ENCODE measurements at regions not wholly inside any gene's neighbourhood (a gene's known extent, or its start where the extent isn't known, plus 50 kb on each side); places are given as distances from the start of the nearest gene placed in this dataset.

- H3K4me3 ChIP-seq, result no peak overlapping the region
- DNase-seq (ENCODE audit: low spot score) (no peak), ATAC-seq (ENCODE audit: insufficient number of reproducible peaks, low FRiP score, low read depth) (no peak)
- no peak for TF ChIP-seq CTCF (IDR thresholded peaks at IDR 0.05)
- H3K36me3 ChIP-seq, result no peaks in the 10 kb centered on the region
- no peaks in the 10 kb centered on the region for H3K9me3 ChIP-seq
- H3K4me1 ChIP-seq (ENCODE audit: control insufficient read depth in 1 of 2, low read depth in 2 of 2), result no peaks in the 10 kb centered on the region
- no peak overlapping the region for H3K27ac ChIP-seq
- no peaks in the 10 kb centered on the region for H3K27me3 ChIP-seq (replicated peaks; ENCODE audit: insufficient read depth)
Measured at GRCh38 chr13:90564566-90564965, 782.9 kb upstream of the MIR17HG start.

GRCh38 chr13:90565985-90566713, 781.3 kb upstream of the MIR17HG start:
- Histone ChIP-seq H3K4me3 (no peak overlapping the region), H3K27ac (no peak overlapping the region), H3K36me3 (no peaks in the 10 kb centered on the region), H3K4me1 (ENCODE audit: control insufficient read depth in 1 of 2, low read depth in 2 of 2) (no peaks in the 10 kb centered on the region), H3K27me3 (replicated peaks; ENCODE audit: insufficient read depth) (no peaks in the 10 kb centered on the region), H3K9me3 (no peaks in the 10 kb centered on the region)
- TF ChIP-seq CTCF (IDR thresholded peaks at IDR 0.05), result no peak
- DNase-seq (ENCODE audit: low spot score) (no peak), ATAC-seq (ENCODE audit: insufficient number of reproducible peaks, low FRiP score, low read depth) (no peak)

- Histone ChIP-seq H3K4me3 (no peak overlapping the region), H3K9me3 (no peaks in the 10 kb centered on the region), H3K27me3 (replicated peaks; ENCODE audit: insufficient read depth) (no peaks in the 10 kb centered on the region), H3K36me3 (no peaks in the 10 kb centered on the region), H3K4me1 (ENCODE audit: control insufficient read depth in 1 of 2, low read depth in 2 of 2) (no peaks in the 10 kb centered on the region), H3K27ac (no peak overlapping the region)
- no peak for TF ChIP-seq CTCF (IDR thresholded peaks at IDR 0.05)
- no peak for ATAC-seq (ENCODE audit: insufficient number of reproducible peaks, low FRiP score, low read depth)
- no peak for DNase-seq (ENCODE audit: low spot score)
Measured at GRCh38 chr13:90568165-90568564, 779.3 kb upstream of the MIR17HG start.

- Histone ChIP-seq H3K36me3 (no peaks in the 10 kb centered on the region), H3K4me1 (ENCODE audit: control insufficient read depth in 1 of 2, low read depth in 2 of 2) (no peaks in the 10 kb centered on the region), H3K9me3 (no peaks in the 10 kb centered on the region), H3K27ac (no peak overlapping the region), H3K4me3 (no peak overlapping the region), H3K27me3 (replicated peaks; ENCODE audit: insufficient read depth) (no peaks in the 10 kb centered on the region)
- TF ChIP-seq CTCF (IDR thresholded peaks at IDR 0.05), result no peak
- DNase-seq (ENCODE audit: low spot score), result no peak
- ATAC-seq (ENCODE audit: insufficient number of reproducible peaks, low FRiP score, low read depth), result no peak
Measured at GRCh38 chr13:90576067-90576466, 771.4 kb upstream of the MIR17HG start.

- Histone ChIP-seq H3K36me3 (no peaks in the 10 kb centered on the region), H3K4me3 (no peak overlapping the region), H3K27ac (no peak overlapping the region), H3K9me3 (no peaks in the 10 kb centered on the region), H3K4me1 (ENCODE audit: control insufficient read depth in 1 of 2, low read depth in 2 of 2) (no peaks in the 10 kb centered on the region), H3K27me3 (replicated peaks; ENCODE audit: insufficient read depth) (no peaks in the 10 kb centered on the region)
- DNase-seq (ENCODE audit: low spot score), result no peak
- TF ChIP-seq CTCF (IDR thresholded peaks at IDR 0.05), result no peak
- ATAC-seq (ENCODE audit: insufficient number of reproducible peaks, low FRiP score, low read depth), result no peak
Measured at GRCh38 chr13:90577726-90578125, 769.8 kb upstream of the MIR17HG start.

All from thoracic aorta (tissue), 2 donors.